IMR-90 (cell line): ENCODE measurements at regions not wholly inside any gene's neighbourhood (a gene's known extent, or its start where the extent isn't known, plus 50 kb on each side); places are given as distances from the start of the nearest gene placed in this dataset.

ENCODE experiments used
- ATAC-seq: fragments of 200-7000 bp; cut with Tn5 transposase; 2 replicates; pipeline ENCODE4 v1.9.1; 2020; ENCODE audit warnings: low read depth, mild to moderate bottlenecking, moderate library complexity
- BruUV-seq: library from RNA; stranded (reverse); fragments of 400-500 nt; replicated peaks from 2 replicates; lab custom pipeline; 2021; lab: Mats Ljungman, UMichigan
- CTCF ChIA-PET: fragments of 300-600 bp; formaldehyde crosslinking; extraction: SDS; loops from one replicate; lab custom pipeline; 2021; ENCODE audit warnings: antibody characterized with exemption; lab: Yijun Ruan, JAX
- POLR2A ChIA-PET: fragments of 300-600 bp; sonication (Branson Sonifier 250); formaldehyde crosslinking; loops from one replicate; lab custom pipeline; 2022; ENCODE audit warnings: antibody characterized with exemption; ENCODE audit not compliant: unreplicated experiment; lab: Charles Lee
- DNase-seq: peaks from one replicate; pipeline ENCODE4 v3.0.0; 2013
- H2AFZ ChIP-seq: replicated peaks from 2 replicates; pipeline ENCODE3; 2013; ENCODE audit warnings: low read length, mild to moderate bottlenecking; ENCODE audit not compliant: poor library complexity
- H2AK5ac ChIP-seq: 2 replicates; pipeline ENCODE4 v1.6.1; 2013; ENCODE audit warnings: low read depth, low read length, inconsistent platforms
- H2AK9ac ChIP-seq: replicated peaks from 2 replicates; pipeline ENCODE3; 2013; ENCODE audit warnings: mild to moderate bottlenecking, low read depth, low read length, moderate library complexity; ENCODE audit not compliant: poor library complexity
- H2BK120ac ChIP-seq: 2 replicates; pipeline ENCODE4 v1.6.1; 2013; ENCODE audit warnings: low read depth, low read length, inconsistent platforms
- H2BK15ac ChIP-seq: 3 replicates; pipeline ENCODE4 v1.6.1; 2013; ENCODE audit warnings: low read depth, low read length, inconsistent platforms
- H2BK20ac ChIP-seq: 2 replicates; pipeline ENCODE4 v1.6.1; 2013; ENCODE audit warnings: low read depth, mild to moderate bottlenecking, inconsistent platforms, low read length, moderate library complexity
- H2BK5ac ChIP-seq: 2 replicates; pipeline ENCODE4 v1.6.1; 2013; ENCODE audit warnings: mild to moderate bottlenecking, low read depth, low read length, inconsistent platforms; ENCODE audit not compliant: poor library complexity, severe bottlenecking
- H3K14ac ChIP-seq: replicated peaks from 2 replicates; pipeline ENCODE4 v1.6.1; 2013; ENCODE audit warnings: low read depth, low read length, inconsistent platforms
- H3K18ac ChIP-seq: 2 replicates; pipeline ENCODE4 v1.6.1; 2013; ENCODE audit warnings: low read depth, low read length, control low read depth
- H3K23ac ChIP-seq: 2 replicates; pipeline ENCODE4 v1.6.1; 2013; ENCODE audit warnings: low read depth, low read length, inconsistent platforms
- H3K27ac ChIP-seq: 2 replicates; pipeline ENCODE4 v1.5.1; 2013; ENCODE audit warnings: mild to moderate bottlenecking, control low read depth, low read length; ENCODE audit not compliant: insufficient read depth
- H3K27me3 ChIP-seq: 2 replicates; pipeline ENCODE4 v1.6.1; 2013; ENCODE audit warnings: low read length; ENCODE audit not compliant: control insufficient read depth, insufficient read depth
- H3K36me3 ChIP-seq: 2 replicates; pipeline ENCODE4 v1.6.1; 2013; ENCODE audit warnings: low read length, mixed read lengths; ENCODE audit not compliant: control insufficient read depth, insufficient read depth
- H3K4ac ChIP-seq: 2 replicates; pipeline ENCODE4 v1.6.1; 2013; ENCODE audit warnings: low read depth, low read length, inconsistent platforms
- H3K4me1 ChIP-seq: 2 replicates; pipeline ENCODE4 v1.6.1; 2013; ENCODE audit warnings: low read length, mixed read lengths; ENCODE audit not compliant: control insufficient read depth, insufficient read depth
- H3K4me2 ChIP-seq: 2 replicates; pipeline ENCODE4 v1.6.1; 2013; ENCODE audit warnings: low read depth, mild to moderate bottlenecking, control low read depth, low read length, moderate library complexity
- H3K4me3 ChIP-seq: 2 replicates; pipeline ENCODE4 v1.5.1; 2013; ENCODE audit warnings: low read depth, mild to moderate bottlenecking, control low read depth, low read length, moderate library complexity; ENCODE audit not compliant: insufficient read depth
- H3K56ac ChIP-seq: 2 replicates; pipeline ENCODE4 v1.6.1; 2013; ENCODE audit warnings: low read length, inconsistent platforms; ENCODE audit not compliant: insufficient read depth; ENCODE audit errors: extremely low read depth
- H3K79me1 ChIP-seq, 2 experiments: 2 replicates each; pipeline ENCODE4 v1.6.1; 2013; ENCODE audit warnings: low read length in 2 of 2, inconsistent platforms in 1 of 2, low read depth in 1 of 2
- H3K9ac ChIP-seq: 2 replicates; pipeline ENCODE4 v1.6.1; 2013; ENCODE audit warnings: low read depth, low read length, control low read depth
- H3K9me1 ChIP-seq: 2 replicates; pipeline ENCODE4 v1.6.1; 2013; ENCODE audit warnings: low read length, inconsistent platforms; ENCODE audit not compliant: insufficient read depth
- H3K9me3 ChIP-seq: 2 replicates; pipeline ENCODE4 v1.6.1; 2013; ENCODE audit warnings: low read length; ENCODE audit not compliant: control insufficient read depth, insufficient read depth
- H4K20me1 ChIP-seq: 2 replicates; pipeline ENCODE4 v1.6.1; 2013; ENCODE audit warnings: low read length, inconsistent platforms; ENCODE audit not compliant: insufficient read depth
- H4K5ac ChIP-seq: 2 replicates; pipeline ENCODE4 v1.6.1; 2013; ENCODE audit warnings: mild to moderate bottlenecking, low read depth, low read length, control low read depth
- H4K8ac ChIP-seq, 2 experiments: 2 replicates each; pipeline ENCODE4 v1.6.1; 2013; ENCODE audit warnings: low read depth in 2 of 2, low read length in 2 of 2, control low read depth in 1 of 2, inconsistent platforms in 1 of 2
- H4K91ac ChIP-seq: 2 replicates; pipeline ENCODE4 v1.6.1; 2013; ENCODE audit warnings: low read depth, low read length, inconsistent platforms; ENCODE audit not compliant: insufficient read depth
- BHLHE40 ChIP-seq: fragments of 150-350 bp; IDR thresholded peaks from 2 replicates; pipeline ENCODE4 v1.6.1; 2016; ENCODE audit warnings: mild to moderate bottlenecking, low read depth, low read length
- CEBPB ChIP-seq: IDR thresholded peaks from 2 replicates; pipeline ENCODE4 v1.6.1; 2012; ENCODE audit warnings: low read depth, low read length, improper control_type of control experiment
- CHD1 ChIP-seq: IDR thresholded peaks from 2 replicates; pipeline ENCODE4 v1.6.1; 2012; ENCODE audit warnings: low read depth, low read length, improper control_type of control experiment
- FOS ChIP-seq: fragments of 150-350 bp; IDR thresholded peaks from 2 replicates; pipeline ENCODE4 v1.6.1; 2016; ENCODE audit warnings: low read depth, low read length
- POLR2A ChIP-seq: IDR thresholded peaks from 2 replicates; pipeline ENCODE4 v1.6.1; 2012; ENCODE audit warnings: mild to moderate bottlenecking, low read depth, low read length
- RFX5 ChIP-seq: IDR thresholded peaks from 2 replicates; pipeline ENCODE4 v1.8.0; 2012; ENCODE audit warnings: low read depth, mild to moderate bottlenecking, low read length, moderate library complexity
- SMC3 ChIP-seq: fragments of 150-350 bp; IDR thresholded peaks from 2 replicates; pipeline ENCODE4 v1.6.1; 2016; ENCODE audit warnings: low read depth, mild to moderate bottlenecking, antibody characterized with exemption, low read length, moderate library complexity
- WGBS, 2 experiments: methylation state at CpG; one replicate each; pipeline versions ENCODE4 v1.1.5 to v1.1.7; 2013; ENCODE audit warnings: missing lambda C conversion rate in 2 of 2; ENCODE audit not compliant: insufficient read length in 1 of 2; ENCODE audit errors: extremely low coverage in 2 of 2; 5-methylcytosine and 5-hydroxymethylcytosine counted together
- dilution Hi-C: fragments of 300-500 bp; cut with HindIII; formaldehyde crosslinking; loops from one replicate; pipeline ENCODE4 v1.14.3; 2018; ENCODE audit warnings: low sequenced_read_pairs; ENCODE audit not compliant: unreplicated experiment
- in situ Hi-C: fragments of 300-500 bp; cut with MboI; formaldehyde crosslinking; loops from 3 replicates; pipeline ENCODE4 v1.14.3; 2019; ENCODE audit warnings: low sequenced_read_pairs, inconsistent platforms, mixed read lengths
- intact Hi-C: fragments of 100-400 bp; cut with micrococcal nuclease; formaldehyde crosslinking; loops from 2 replicates; pipeline ENCODE4 v1.10.0; 2022
- TF ChIP-seq, protein P1 (sequence below): fragments of 150-350 bp; IDR thresholded peaks from 2 replicates; pipeline ENCODE4 v1.6.1; 2017; ENCODE audit warnings: mild to moderate bottlenecking, antibody characterized with exemption, low read length, low read depth

DNA sequence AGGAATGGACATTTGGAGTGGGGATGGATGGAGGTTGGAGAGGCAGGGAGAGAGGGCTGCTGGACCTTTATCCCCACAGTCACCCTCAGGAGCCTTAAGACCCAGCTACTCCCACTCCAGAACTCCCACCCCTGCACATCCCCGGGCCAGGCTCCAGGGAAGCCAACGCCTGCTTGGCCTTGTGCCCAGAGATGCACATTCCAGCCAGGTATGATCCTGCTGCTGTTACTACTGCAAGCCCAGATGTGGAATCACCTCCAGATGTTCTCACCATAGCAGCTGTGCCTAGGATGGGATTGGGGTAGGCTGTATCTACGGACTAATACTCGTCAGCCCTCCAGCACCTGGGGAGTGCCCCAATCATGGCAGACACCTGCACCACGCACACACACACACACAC lies 71.7 kb downstream of the ZFP36L2 start:
- H3K9ac ChIP-seq: no peak overlapping the region
- H3K23ac ChIP-seq: no peak overlapping the region
- intact Hi-C loops: no loop called here
- no peak overlapping the region for H4K8ac ChIP-seq
- no peak overlapping the region for H3K18ac ChIP-seq
- H3K9me3 ChIP-seq: no peaks in the 10 kb centered on the region
- no peak overlapping the region for H3K4me3 ChIP-seq
- no TSS peak for BruUV-seq
- no peaks in the 10 kb centered on the region for H3K79me1 ChIP-seq
- H3K4ac ChIP-seq: no peak overlapping the region; the same call in 1 of the 2 replicates
- H2BK120ac ChIP-seq: no peak overlapping the region
- no peak overlapping the region for H2BK15ac ChIP-seq
- no peak overlapping the region for H3K4me2 ChIP-seq
- H3K27ac ChIP-seq: no peak overlapping the region
- H4K20me1 ChIP-seq: no peaks in the 10 kb centered on the region
- H4K5ac ChIP-seq: no peak overlapping the region
- in situ Hi-C loops: no loop called here
- H2AK9ac ChIP-seq: no peak overlapping the region
- TF ChIP-seq SMC3 (no peak), RFX5 (no peak), FOS (no peak), CHD1 (no peak), CEBPB (no peak), POLR2A (no peak), BHLHE40 (no peak)
- TF ChIP-seq, protein P1, sequence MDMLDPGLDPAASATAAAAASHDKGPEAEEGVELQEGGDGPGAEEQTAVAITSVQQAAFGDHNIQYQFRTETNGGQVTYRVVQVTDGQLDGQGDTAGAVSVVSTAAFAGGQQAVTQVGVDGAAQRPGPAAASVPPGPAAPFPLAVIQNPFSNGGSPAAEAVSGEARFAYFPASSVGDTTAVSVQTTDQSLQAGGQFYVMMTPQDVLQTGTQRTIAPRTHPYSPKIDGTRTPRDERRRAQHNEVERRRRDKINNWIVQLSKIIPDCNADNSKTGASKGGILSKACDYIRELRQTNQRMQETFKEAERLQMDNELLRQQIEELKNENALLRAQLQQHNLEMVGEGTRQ: no peak
- DNase-seq: no peak
- POLR2A ChIA-PET: no interaction called here
- WGBS, 2 experiments: 80% methylated on average over 1 of the region's 5 CpGs; no CpG with 5 or more reads in 1 of the 2 experiments
- no peak overlapping the region for H4K91ac ChIP-seq
- no peak overlapping the region for H2BK5ac ChIP-seq
- peak overlapping the region; percentile 39; the same call in 1 of the 2 replicates for H2AK5ac ChIP-seq
- dilution Hi-C loops: no loop called here
- peaks cover 12% of the 10 kb centered on the region; the same call in 1 of the 2 replicates for H3K9me1 ChIP-seq
- peaks cover 17% of the 10 kb centered on the region for H3K4me1 ChIP-seq
- CTCF ChIA-PET: no interaction called here
- no peak overlapping the region for H3K56ac ChIP-seq
- no peak overlapping the region for H3K14ac ChIP-seq
- H2AFZ ChIP-seq: no peak overlapping the region
- H3K36me3 ChIP-seq: no peaks in the 10 kb centered on the region
- H3K27me3 ChIP-seq: no peaks in the 10 kb centered on the region
- H2BK20ac ChIP-seq: no peak overlapping the region
- no peak for ATAC-seq
